Activated CD4-positive, alpha-beta T cell treated with anti-CD3 and anti-CD28 coated beads, Interleukin-2, Interleukin-6, amounts not matched to agents 100 ng/mL and 50 ng/mL, durations not matched to agents 16 hours and 8 hours (primary cell): ENCODE measurements at regions not wholly inside any gene's neighbourhood (a gene's known extent, or its start where the extent isn't known, plus 50 kb on each side); places are given as distances from the start of the nearest gene placed in this dataset.
A peak's percentile ranks its signal among the peaks of the same experiment; 100 is the strongest.

ENCODE experiments used
- DNase-seq: peaks from one replicate; pipeline ENCODE4 v3.0.0-alpha.2; 2020

- no peak for DNase-seq
Observed at GRCh38 chr7:110084181-110084807, 1006.6 kb upstream of the LRRN3 start.

- peak; percentile 1 for DNase-seq
Observed at GRCh38 chr7:110090110-110090820, 1000.7 kb upstream of the LRRN3 start.

- no peak for DNase-seq
Observed at GRCh38 chr7:110095372-110096052, 995.4 kb upstream of the LRRN3 start.

- no peak for DNase-seq
Observed at GRCh38 chr7:110104243-110104642, 986.7 kb upstream of the LRRN3 start.

GRCh38 chr7:110105307-110105706 is 985.6 kb upstream of the LRRN3 start:
- no peak for DNase-seq

- no peak for DNase-seq
Observed at GRCh38 chr7:110105840-110106239, 985.1 kb upstream of the LRRN3 start.

- no peak for DNase-seq
Observed at GRCh38 chr7:110119883-110120581, 970.9 kb upstream of the LRRN3 start.

GRCh38 chr7:110129159-110129558 is 961.8 kb upstream of the LRRN3 start:
- no peak for DNase-seq

- DNase-seq: no peak
Observed at GRCh38 chr7:110130669-110131068, 960.3 kb upstream of the LRRN3 start.

- no peak for DNase-seq
Observed at GRCh38 chr7:110131344-110131743, 959.6 kb upstream of the LRRN3 start.

- no peak for DNase-seq
Observed at GRCh38 chr7:110139056-110139455, 951.9 kb upstream of the LRRN3 start.

- DNase-seq: no peak
Observed at GRCh38 chr7:110142939-110143526, 947.9 kb upstream of the LRRN3 start.

- no peak for DNase-seq
Observed at GRCh38 chr7:110144599-110144998, 946.3 kb upstream of the LRRN3 start.

- DNase-seq: no peak
Observed at GRCh38 chr7:110148054-110148453, 942.9 kb upstream of the LRRN3 start.

- no peak for DNase-seq
Observed at GRCh38 chr7:110153222-110153621, 937.7 kb upstream of the LRRN3 start.

GRCh38 chr7:110156511-110156910 is 934.4 kb upstream of the LRRN3 start:
- no peak for DNase-seq

GRCh38 chr7:110157631-110158362 is 933.1 kb upstream of the LRRN3 start:
- no peak for DNase-seq

GRCh38 chr7:110168010-110168409 is 922.9 kb upstream of the LRRN3 start:
- DNase-seq: no peak

GRCh38 chr7:110170841-110171240 is 920.1 kb upstream of the LRRN3 start:
- no peak for DNase-seq

GRCh38 chr7:110177463-110177862 is 913.5 kb upstream of the LRRN3 start:
- no peak for DNase-seq

- DNase-seq: no peak
Observed at GRCh38 chr7:110179037-110179436, 911.9 kb upstream of the LRRN3 start.

GRCh38 chr7:110181768-110182167 is 909.2 kb upstream of the LRRN3 start:
- no peak for DNase-seq
